ENCODE measurements at regions not wholly inside any gene's neighbourhood (a gene's known extent, or its start where the extent isn't known, plus 50 kb on each side); places are given as distances from the start of the nearest gene placed in this dataset.

DNA sequence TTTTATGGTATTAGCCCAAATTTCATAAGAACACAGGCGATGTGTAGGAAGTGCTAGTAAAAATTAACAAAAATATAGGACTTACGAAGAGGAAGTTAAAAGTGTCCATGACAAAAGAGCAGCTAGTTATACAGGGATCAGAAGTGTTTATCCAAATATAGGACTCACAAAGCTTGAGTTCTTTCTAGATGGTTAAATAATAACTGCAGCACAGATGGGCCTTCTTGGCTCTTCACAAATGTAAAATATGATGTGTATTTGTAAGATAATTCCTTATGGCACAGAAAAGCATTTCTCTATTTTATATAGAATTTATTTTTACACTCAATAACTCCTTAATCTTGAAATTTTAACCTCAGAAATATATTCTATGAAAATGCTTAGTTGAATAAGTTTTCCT is 100.9 kb upstream of the SPHKAP start:
- intact Hi-C loops (cut with DNase I), result no loop called here
- no peak for DNase-seq
- no peak overlapping the region for H3K4me3 ChIP-seq
- TF ChIP-seq CTCF (IDR thresholded peaks at IDR 0.05) (no peak), POLR2A (IDR thresholded peaks at IDR 0.05) (no peak)
- no peaks in the 10 kb centered on the region for H3K9me3 ChIP-seq (replicated peaks in 1 of 3)
- 89 to 96% (median 91%) methylated on average over 2 of the region's 2 CpGs for WGBS, 4 donors
- no peaks in the 10 kb centered on the region for H3K4me1 ChIP-seq (replicated peaks in 1 of 2)
- no peaks in the 10 kb centered on the region for H3K36me3 ChIP-seq (replicated peaks in 1 of 2)
- H3K27ac ChIP-seq, result no peak overlapping the region
- H3K27me3 ChIP-seq, result no peaks in the 10 kb centered on the region

DNA sequence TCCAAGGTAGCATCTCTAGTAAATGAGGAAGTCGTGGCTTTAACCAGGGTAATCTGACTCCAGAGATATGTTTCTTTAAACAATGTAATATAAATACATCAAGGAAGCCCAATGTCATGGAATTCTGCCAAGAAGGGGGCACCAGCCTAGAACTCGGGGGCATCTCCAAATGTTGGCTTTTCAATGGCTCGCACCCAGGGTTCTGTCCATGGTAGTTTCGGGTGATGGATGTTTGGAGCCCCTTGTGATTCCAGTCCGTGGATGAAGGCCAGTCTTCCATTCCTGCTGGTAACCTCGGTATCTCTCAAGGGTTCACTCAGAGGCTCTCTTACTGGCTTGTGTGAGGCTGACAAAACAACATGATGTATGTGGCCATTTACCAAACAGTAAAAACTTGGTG is 91.7 kb upstream of the SPHKAP start:
- Histone ChIP-seq H3K4me1 (replicated peaks in 1 of 2) (no peaks in the 10 kb centered on the region), H3K27me3 (no peaks in the 10 kb centered on the region), H3K9me3 (replicated peaks in 1 of 3) (no peaks in the 10 kb centered on the region), H3K27ac (no peak overlapping the region), H3K36me3 (replicated peaks in 1 of 2) (no peaks in the 10 kb centered on the region), H3K4me3 (no peak overlapping the region)
- no peak for DNase-seq
- WGBS, 4 donors, result 58 to 74% (median 60%) methylated on average over 6 of the region's 6 CpGs
- TF ChIP-seq CTCF (IDR thresholded peaks at IDR 0.05) (no peak), POLR2A (IDR thresholded peaks at IDR 0.05) (no peak)
- intact Hi-C loops (cut with DNase I), result no loop called here

- intact Hi-C loops (cut with DNase I), result no loop called here
- H3K27me3 ChIP-seq, result no peaks in the 10 kb centered on the region
- no peak for TF ChIP-seq CTCF (IDR thresholded peaks at IDR 0.05)
- H3K4me3 ChIP-seq, result no peak overlapping the region
- H3K36me3 ChIP-seq (replicated peaks in 1 of 2), result no peaks in the 10 kb centered on the region
- 59 to 67% (median 62%) methylated on average over 2 of the region's 2 CpGs for WGBS, 4 donors
- H3K4me1 ChIP-seq (replicated peaks in 1 of 2), result no peaks in the 10 kb centered on the region
- no peaks in the 10 kb centered on the region for H3K9me3 ChIP-seq (replicated peaks in 1 of 3)
- DNase-seq, result no peak
- no peak overlapping the region for H3K27ac ChIP-seq
These were observed 87.9 kb upstream of the SPHKAP start for GRCh38 chr2:228269351-228269750.

- Histone ChIP-seq H3K9me3 (replicated peaks in 1 of 3) (no peaks in the 10 kb centered on the region), H3K27ac (no peak overlapping the region), H3K4me3 (no peak overlapping the region), H3K27me3 (no peaks in the 10 kb centered on the region), H3K4me1 (replicated peaks in 1 of 2) (no peaks in the 10 kb centered on the region), H3K36me3 (replicated peaks in 1 of 2) (no peaks in the 10 kb centered on the region)
- no peak for DNase-seq
- intact Hi-C loops (cut with DNase I), result no loop called here
- no peak for TF ChIP-seq POLR2A (IDR thresholded peaks at IDR 0.05)
- TF ChIP-seq CTCF (IDR thresholded peaks at IDR 0.05), result no peak
- WGBS, 4 donors, result 79 to 85% (median 82%) methylated on average over 1 of the region's 1 CpG
These were observed 87.3 kb upstream of the SPHKAP start for GRCh38 chr2:228268756-228269155.
